ENCODE measurements at regions not wholly inside any gene's neighbourhood (a gene's known extent, or its start where the extent isn't known, plus 50 kb on each side); places are given as distances from the start of the nearest gene placed in this dataset.

GRCh38 chr6:11299421-11299784 lies 66.9 kb upstream of the NEDD9 start (continued):
- 0 out of 2 replicates have a peak, but pooled peaks have one; percentile 4 for TF ChIP-seq MEIS1 (CRISPR knock-in tag; IDR thresholded peaks at IDR 0.05; ENCODE audit: borderline replicate concordance)
- peak; percentile 11; the same call in 1 of the 2 replicates for TF ChIP-seq ZBTB26 (CRISPR knock-in tag; IDR thresholded peaks at IDR 0.05; ENCODE audit: borderline replicate concordance)
- TF ChIP-seq ZNF747 (CRISPR knock-in tag; IDR thresholded peaks at IDR 0.05; ENCODE audit: borderline replicate concordance): peak; percentile 12; the same call in 1 of the 2 replicates
- TF ChIP-seq ZNF460 (CRISPR knock-in tag; IDR thresholded peaks at IDR 0.05; ENCODE audit: borderline replicate concordance): 0 out of 2 replicates have a peak, but pooled peaks have one; percentile 3
- peak; percentile 28; the same call in 1 of the 2 replicates for TF ChIP-seq ZNF607 (CRISPR knock-in tag; IDR thresholded peaks at IDR 0.05; ENCODE audit: borderline replicate concordance)
- TF ChIP-seq, protein P1, sequence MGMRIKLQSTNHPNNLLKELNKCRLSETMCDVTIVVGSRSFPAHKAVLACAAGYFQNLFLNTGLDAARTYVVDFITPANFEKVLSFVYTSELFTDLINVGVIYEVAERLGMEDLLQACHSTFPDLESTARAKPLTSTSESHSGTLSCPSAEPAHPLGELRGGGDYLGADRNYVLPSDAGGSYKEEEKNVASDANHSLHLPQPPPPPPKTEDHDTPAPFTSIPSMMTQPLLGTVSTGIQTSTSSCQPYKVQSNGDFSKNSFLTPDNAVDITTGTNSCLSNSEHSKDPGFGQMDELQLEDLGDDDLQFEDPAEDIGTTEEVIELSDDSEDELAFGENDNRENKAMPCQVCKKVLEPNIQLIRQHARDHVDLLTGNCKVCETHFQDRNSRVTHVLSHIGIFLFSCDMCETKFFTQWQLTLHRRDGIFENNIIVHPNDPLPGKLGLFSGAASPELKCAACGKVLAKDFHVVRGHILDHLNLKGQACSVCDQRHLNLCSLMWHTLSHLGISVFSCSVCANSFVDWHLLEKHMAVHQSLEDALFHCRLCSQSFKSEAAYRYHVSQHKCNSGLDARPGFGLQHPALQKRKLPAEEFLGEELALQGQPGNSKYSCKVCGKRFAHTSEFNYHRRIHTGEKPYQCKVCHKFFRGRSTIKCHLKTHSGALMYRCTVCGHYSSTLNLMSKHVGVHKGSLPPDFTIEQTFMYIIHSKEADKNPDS (CRISPR knock-in tag; IDR thresholded peaks at IDR 0.05): 0 out of 2 replicates have a peak, but pooled peaks have one; percentile 5
- peak; percentile 14; the same call in 1 of the 2 replicates for TF ChIP-seq MTA1 (CRISPR knock-in tag; IDR thresholded peaks at IDR 0.05; ENCODE audit: borderline replicate concordance)
- TF ChIP-seq, protein P2, sequence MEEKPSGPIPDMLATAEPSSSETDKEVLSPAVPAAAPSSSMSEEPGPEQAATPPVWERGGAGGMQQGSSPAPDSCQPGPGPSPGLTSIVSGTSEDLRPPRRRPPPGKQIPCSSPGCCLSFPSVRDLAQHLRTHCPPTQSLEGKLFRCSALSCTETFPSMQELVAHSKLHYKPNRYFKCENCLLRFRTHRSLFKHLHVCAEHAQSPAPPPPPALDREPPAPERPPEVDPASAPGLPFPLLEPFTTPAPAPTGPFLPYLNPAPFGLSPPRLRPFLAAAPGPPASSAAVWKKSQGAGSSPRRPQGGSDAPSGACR (CRISPR knock-in tag; IDR thresholded peaks at IDR 0.05): peak; percentile 67; the same call in 1 of the 2 replicates
- TF ChIP-seq ZNF121 (CRISPR knock-in tag; IDR thresholded peaks at IDR 0.05): peak; percentile 2; the same call in 1 of the 2 replicates
- TF ChIP-seq ZNF44 (CRISPR knock-in tag; IDR thresholded peaks at IDR 0.05): 0 out of 2 replicates have a peak, but pooled peaks have one; percentile 4
- TF ChIP-seq ASH2L (IDR thresholded peaks at IDR 0.05; ENCODE audit: insufficient read length, low read depth, low read length): peak; percentile 19
- 0 out of 2 replicates have a peak, but pooled peaks have one; percentile 28 for TF ChIP-seq ZBTB1 (CRISPR knock-in tag; IDR thresholded peaks at IDR 0.05; ENCODE audit: borderline replicate concordance)
- peak; percentile 14; the same call in 1 of the 2 replicates for TF ChIP-seq NFAT5 (CRISPR knock-in tag; IDR thresholded peaks at IDR 0.05)
- TF ChIP-seq RNF219 (CRISPR knock-in tag; IDR thresholded peaks at IDR 0.05): peak; percentile 53; the same call in 1 of the 2 replicates
- TF ChIP-seq, protein P3, sequence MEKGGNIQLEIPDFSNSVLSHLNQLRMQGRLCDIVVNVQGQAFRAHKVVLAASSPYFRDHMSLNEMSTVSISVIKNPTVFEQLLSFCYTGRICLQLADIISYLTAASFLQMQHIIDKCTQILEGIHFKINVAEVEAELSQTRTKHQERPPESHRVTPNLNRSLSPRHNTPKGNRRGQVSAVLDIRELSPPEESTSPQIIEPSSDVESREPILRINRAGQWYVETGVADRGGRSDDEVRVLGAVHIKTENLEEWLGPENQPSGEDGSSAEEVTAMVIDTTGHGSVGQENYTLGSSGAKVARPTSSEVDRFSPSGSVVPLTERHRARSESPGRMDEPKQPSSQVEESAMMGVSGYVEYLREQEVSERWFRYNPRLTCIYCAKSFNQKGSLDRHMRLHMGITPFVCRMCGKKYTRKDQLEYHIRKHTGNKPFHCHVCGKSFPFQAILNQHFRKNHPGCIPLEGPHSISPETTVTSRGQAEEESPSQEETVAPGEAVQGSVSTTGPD (CRISPR knock-in tag; IDR thresholded peaks at IDR 0.05): 0 out of 2 replicates have a peak, but pooled peaks have one; percentile 2

Measured in HepG2 (cell line).